ENCODE measurements at regions not wholly inside any gene's neighbourhood (a gene's known extent, or its start where the extent isn't known, plus 50 kb on each side); places are given as distances from the start of the nearest gene placed in this dataset.

GRCh38 chr5:159605585-159605984 is 275.3 kb upstream of the IL12B start:
- TF ChIP-seq CTCF (IDR thresholded peaks at IDR 0.05) = no peak

- TF ChIP-seq CTCF (IDR thresholded peaks at IDR 0.05) = no peak
These were observed 279.1 kb upstream of the IL12B start for GRCh38 chr5:159609359-159609758.

GRCh38 chr5:159610966-159611579 is 280.8 kb upstream of the IL12B start:
- no peak for TF ChIP-seq CTCF (IDR thresholded peaks at IDR 0.05)

- TF ChIP-seq CTCF (IDR thresholded peaks at IDR 0.05) = no peak
These were observed 286.7 kb upstream of the IL12B start for GRCh38 chr5:159616952-159617351.

- TF ChIP-seq CTCF (IDR thresholded peaks at IDR 0.05) = no peak
These were observed 289.5 kb upstream of the IL12B start for GRCh38 chr5:159619826-159620225.

GRCh38 chr5:159620853-159621540 is 290.7 kb upstream of the IL12B start:
- TF ChIP-seq CTCF (IDR thresholded peaks at IDR 0.05) = no peak

- TF ChIP-seq CTCF (IDR thresholded peaks at IDR 0.05) = no peak
These were observed 287.6 kb upstream of the ADRA1B start for GRCh38 chr5:159628703-159629102.

Measured in LNCAP (cell line).